ENCODE measurements at regions not wholly inside any gene's neighbourhood (a gene's known extent, or its start where the extent isn't known, plus 50 kb on each side); places are given as distances from the start of the nearest gene placed in this dataset.

GRCh38 chr4:96675896-96676295 lies 836.0 kb downstream of the PDHA2 start:
- Mint-ChIP-seq H3K27ac (ENCODE audit: unreplicated experiment) (peak overlapping the region; percentile 4), H3K4me1 (ENCODE audit: low read depth, unreplicated experiment) (peaks cover 30% of the 10 kb centered on the region), H3K36me3 (ENCODE audit: low read depth, unreplicated experiment) (no peaks in the 10 kb centered on the region), H3K27me3 (ENCODE audit: low read depth, unreplicated experiment) (no peaks in the 10 kb centered on the region), H3K9me3 (ENCODE audit: unreplicated experiment) (no peaks in the 10 kb centered on the region), H3K4me3 (ENCODE audit: unreplicated experiment) (no peak overlapping the region)
- no peaks in the 10 kb centered on the region for H3K9me3 ChIP-seq (ENCODE audit: insufficient read depth, low read depth, low read length)
- H3K4me3 ChIP-seq (ENCODE audit: insufficient read depth, low read depth, low read length), result no peak overlapping the region
- H3K79me2 ChIP-seq (ENCODE audit: insufficient read depth, low read length), result no peaks in the 10 kb centered on the region
- peak overlapping the region; percentile 26 for H3K27ac ChIP-seq (ENCODE audit: low read depth, low read length)
- peaks cover 10% of the 10 kb centered on the region for H3K4me1 ChIP-seq (ENCODE audit: insufficient read depth, low read length)
- FAIRE-seq (no peak), DNase-seq (ENCODE audit: low read depth) (peak; percentile 80)
- H3K27me3 ChIP-seq (ENCODE audit: insufficient read depth, low read length), result no peaks in the 10 kb centered on the region
- no peak for TF ChIP-seq EZH2 (IDR thresholded peaks at IDR 0.05; ENCODE audit: insufficient read depth, low read length)
- TF ChIP-seq CTCF (IDR thresholded peaks at IDR 0.05; ENCODE audit: insufficient read depth, low read depth, low read length), result no peak
- no peak overlapping the region for H3K9ac ChIP-seq (ENCODE audit: low read length)
- no peaks in the 10 kb centered on the region for H3K36me3 ChIP-seq (ENCODE audit: insufficient read depth, low read length)
- no peaks in the 10 kb centered on the region for H4K20me1 ChIP-seq (ENCODE audit: insufficient read depth, low read length)
- H3K4me2 ChIP-seq (ENCODE audit: low read length), result peak overlapping the region; percentile 68
- H2AFZ ChIP-seq (ENCODE audit: low read depth, low read length), result peak overlapping the region; percentile 32

- Mint-ChIP-seq H3K27ac (ENCODE audit: unreplicated experiment) (no peak overlapping the region), H3K4me1 (ENCODE audit: low read depth, unreplicated experiment) (peaks cover 30% of the 10 kb centered on the region), H3K9me3 (ENCODE audit: unreplicated experiment) (no peaks in the 10 kb centered on the region), H3K27me3 (ENCODE audit: low read depth, unreplicated experiment) (no peaks in the 10 kb centered on the region), H3K4me3 (ENCODE audit: unreplicated experiment) (no peak overlapping the region), H3K36me3 (ENCODE audit: low read depth, unreplicated experiment) (no peaks in the 10 kb centered on the region)
- Histone ChIP-seq H3K79me2 (ENCODE audit: insufficient read depth, low read length) (no peaks in the 10 kb centered on the region), H3K36me3 (ENCODE audit: insufficient read depth, low read length) (no peaks in the 10 kb centered on the region), H3K4me3 (ENCODE audit: insufficient read depth, low read depth, low read length) (no peak overlapping the region), H3K9ac (ENCODE audit: low read length) (no peak overlapping the region), H3K27ac (ENCODE audit: low read depth, low read length) (no peak overlapping the region), H3K9me3 (ENCODE audit: insufficient read depth, low read depth, low read length) (no peaks in the 10 kb centered on the region), H3K4me2 (ENCODE audit: low read length) (no peak overlapping the region), H3K4me1 (ENCODE audit: insufficient read depth, low read length) (peaks cover 10% of the 10 kb centered on the region), H4K20me1 (ENCODE audit: insufficient read depth, low read length) (no peaks in the 10 kb centered on the region), H2AFZ (ENCODE audit: low read depth, low read length) (no peak overlapping the region), H3K27me3 (ENCODE audit: insufficient read depth, low read length) (no peaks in the 10 kb centered on the region)
- FAIRE-seq, result no peak
- TF ChIP-seq EZH2 (IDR thresholded peaks at IDR 0.05; ENCODE audit: insufficient read depth, low read length), result no peak
- TF ChIP-seq CTCF (IDR thresholded peaks at IDR 0.05; ENCODE audit: insufficient read depth, low read depth, low read length), result no peak
- no peak for DNase-seq (ENCODE audit: low read depth)
These were observed 837.0 kb downstream of the PDHA2 start for GRCh38 chr4:96676754-96677435.

- Mint-ChIP-seq H3K36me3 (ENCODE audit: low read depth, unreplicated experiment) (no peaks in the 10 kb centered on the region), H3K27ac (ENCODE audit: unreplicated experiment) (no peak overlapping the region), H3K27me3 (ENCODE audit: low read depth, unreplicated experiment) (no peaks in the 10 kb centered on the region), H3K4me1 (ENCODE audit: low read depth, unreplicated experiment) (peaks cover 30% of the 10 kb centered on the region), H3K9me3 (ENCODE audit: unreplicated experiment) (no peaks in the 10 kb centered on the region), H3K4me3 (ENCODE audit: unreplicated experiment) (no peak overlapping the region)
- Histone ChIP-seq H3K27ac (ENCODE audit: low read depth, low read length) (no peak overlapping the region), H3K4me1 (ENCODE audit: insufficient read depth, low read length) (peaks cover 10% of the 10 kb centered on the region), H3K9me3 (ENCODE audit: insufficient read depth, low read depth, low read length) (no peaks in the 10 kb centered on the region), H2AFZ (ENCODE audit: low read depth, low read length) (no peak overlapping the region), H3K79me2 (ENCODE audit: insufficient read depth, low read length) (no peaks in the 10 kb centered on the region), H3K4me3 (ENCODE audit: insufficient read depth, low read depth, low read length) (no peak overlapping the region), H4K20me1 (ENCODE audit: insufficient read depth, low read length) (no peaks in the 10 kb centered on the region), H3K27me3 (ENCODE audit: insufficient read depth, low read length) (no peaks in the 10 kb centered on the region), H3K4me2 (ENCODE audit: low read length) (no peak overlapping the region), H3K9ac (ENCODE audit: low read length) (no peak overlapping the region), H3K36me3 (ENCODE audit: insufficient read depth, low read length) (no peaks in the 10 kb centered on the region)
- DNase-seq (ENCODE audit: low read depth) (peak; percentile 51), FAIRE-seq (no peak)
- TF ChIP-seq EZH2 (IDR thresholded peaks at IDR 0.05; ENCODE audit: insufficient read depth, low read length) (no peak), CTCF (IDR thresholded peaks at IDR 0.05; ENCODE audit: insufficient read depth, low read depth, low read length) (no peak)
These were observed 837.6 kb downstream of the PDHA2 start for GRCh38 chr4:96677499-96677898.
